HCT116 (cell line): ENCODE measurements at regions not wholly inside any gene's neighbourhood (a gene's known extent, or its start where the extent isn't known, plus 50 kb on each side); places are given as distances from the start of the nearest gene placed in this dataset.

Experiments
- ATAC-seq: fragments of 200-7000 bp; cut with Tn5 transposase; 2 replicates; pipeline ENCODE4 v1.9.1; 2020; ENCODE audit warnings: mild to moderate bottlenecking, moderate library complexity
- BruUV-seq: library from RNA; stranded (reverse); fragments of 400-500 nt; replicated peaks from 2 replicates; lab custom pipeline; 2021; lab: Mats Ljungman, UMichigan
- CTCF ChIA-PET: fragments of 300-600 bp; sonication (Branson Sonifier 250); formaldehyde crosslinking; loops from one replicate; lab custom pipeline; 2021; ENCODE audit warnings: antibody characterized with exemption; lab: Charles Lee
- POLR2A ChIA-PET: fragments of 300-600, 350-600 bp; sonication (Branson Sonifier 250); formaldehyde crosslinking; loops from one replicate; lab custom pipeline; 2021; ENCODE audit warnings: antibody characterized with exemption; lab: Charles Lee
- RAD21 ChIA-PET, 2 experiments: fragments of 300-600 bp; sonication (Branson Sonifier 250); formaldehyde crosslinking; loops; one replicate each; lab custom pipeline; 2023; ENCODE audit warnings: low total read pairs in 2 of 2; ENCODE audit not compliant: uncharacterized antibody in 2 of 2, unreplicated experiment in 2 of 2, low non-redundant PET in 1 of 2; lab: Charles Lee
- DNase-seq: peaks from one replicate; pipeline ENCODE4 v3.0.0-alpha.2; 2010; ENCODE audit warnings: low read depth, low spot score
- H2AFZ ChIP-seq: fragments of 200-600 bp; shearing (Covaris generic), sonication (generic); 2 replicates; pipeline ENCODE4 v1.6.1; 2017; ENCODE audit warnings: low read depth, mixed run types, mixed read lengths, antibody characterized with exemption, low read length; ENCODE audit not compliant: poor library complexity, severe bottlenecking
- H3K27ac ChIP-seq: 2 replicates; pipeline ENCODE4 v1.5.1; 2012; ENCODE audit warnings: low read depth, low read length
- H3K27me3 ChIP-seq: fragments of 200-600 bp; sonication (generic); 2 replicates; pipeline ENCODE4 v1.6.1; 2016; ENCODE audit warnings: mixed run types, low read length, mixed read lengths; ENCODE audit not compliant: insufficient read depth
- H3K36me3 ChIP-seq, 2 experiments: fragments of 200-500 bp in 1 of 2; fragments of 200-600 bp in 1 of 2; sonication (Bioruptor generic) in 1 of 2; sonication (generic) in 1 of 2; 2 replicates each; pipeline versions ENCODE4 v1.5.1 to v1.6.1; 2014 to 2016; ENCODE audit warnings: low read length in 2 of 2, inconsistent platforms in 1 of 2, mixed read lengths in 1 of 2, mixed run types in 1 of 2; ENCODE audit not compliant: insufficient read depth in 2 of 2, control insufficient read depth in 1 of 2
- H3K4me1 ChIP-seq, 2 experiments: fragments of 200-600 bp in 1 of 2; sonication (generic) in 1 of 2; 2 replicates each; pipeline versions ENCODE4 v1.5.1 to v1.6.1; 2012 to 2017; ENCODE audit warnings: low read length in 2 of 2, inconsistent platforms in 1 of 2, mild to moderate bottlenecking in 1 of 2, mixed read lengths in 1 of 2, mixed run types in 1 of 2, moderate library complexity in 1 of 2; ENCODE audit not compliant: insufficient read depth in 2 of 2, control insufficient read depth in 1 of 2
- H3K4me2 ChIP-seq: fragments of 200-600 bp; sonication (generic); 2 replicates; pipeline ENCODE4 v1.6.1; 2017; ENCODE audit warnings: mixed run types, low read length, mixed read lengths
- H3K4me3 ChIP-seq, 2 experiments: fragments of 200-600 bp in 1 of 2; sonication (generic) in 1 of 2; replicated peaks in 1 of 2; 2 replicates each; pipeline ENCODE4 v1.5.1; 2011 to 2016; ENCODE audit warnings: low read length in 2 of 2, control low read depth in 1 of 2, low read depth in 1 of 2, mild to moderate bottlenecking in 1 of 2, mixed read lengths in 1 of 2, mixed run types in 1 of 2
- H3K79me2 ChIP-seq: fragments of 200-600 bp; sonication (generic); 2 replicates; pipeline ENCODE4 v1.6.1; 2017; ENCODE audit warnings: mild to moderate bottlenecking, mixed run types, low read length, moderate library complexity, mixed read lengths; ENCODE audit not compliant: insufficient read depth
- H3K9ac ChIP-seq: fragments of 200-600 bp; sonication (generic); 2 replicates; pipeline ENCODE4 v1.6.1; 2016; ENCODE audit warnings: low read length, mixed read lengths
- H3K9me2 ChIP-seq: fragments of 200-600 bp; sonication (generic), shearing (Covaris generic); 2 replicates; pipeline ENCODE4 v1.6.1; 2017; ENCODE audit warnings: mixed run types, mild to moderate bottlenecking, moderate library complexity; ENCODE audit not compliant: insufficient read depth
- H3K9me3 ChIP-seq, 2 experiments: fragments of 200-500 bp in 1 of 2; fragments of 200-600 bp in 1 of 2; sonication (Bioruptor generic) in 1 of 2; sonication (generic) in 1 of 2; 2 replicates each; pipeline ENCODE4 v1.6.1; 2014 to 2017; ENCODE audit warnings: low read length in 2 of 2, mixed read lengths in 2 of 2, inconsistent platforms in 1 of 2, low read depth in 1 of 2, mild to moderate bottlenecking in 1 of 2, mixed run types in 1 of 2, moderate library complexity in 1 of 2; ENCODE audit not compliant: control insufficient read depth in 1 of 2, insufficient read depth in 1 of 2
- H4K20me1 ChIP-seq: fragments of 200-600 bp; sonication (generic), shearing (Covaris generic); 2 replicates; pipeline ENCODE4 v1.6.1; 2017; ENCODE audit warnings: mixed run types, mild to moderate bottlenecking, moderate library complexity; ENCODE audit not compliant: insufficient read depth
- ATF3 ChIP-seq: IDR thresholded peaks from 2 replicates; pipeline ENCODE4 v1.6.1; 2012
- CBX3 ChIP-seq: IDR thresholded peaks from 2 replicates; pipeline ENCODE4 v1.6.1; 2012; ENCODE audit warnings: low read depth
- CEBPB ChIP-seq: IDR thresholded peaks from 2 replicates; pipeline ENCODE4 v1.6.1; 2012; ENCODE audit warnings: low read depth
- CTCF ChIP-seq, 3 experiments: fragments of 200-600 bp in 1 of 3; sonication (generic) in 1 of 3; IDR thresholded peaks in 2 of 3; conservative IDR thresholded peaks in 1 of 3; 2 replicates each; pipeline ENCODE4 v1.5.1; 2012 to 2017; ENCODE audit warnings: low read depth in 2 of 3, low read length in 2 of 3, antibody characterized with exemption in 1 of 3, borderline replicate concordance in 1 of 3, control low read depth in 1 of 3, mild to moderate bottlenecking in 1 of 3, mixed read lengths in 1 of 3, mixed run types in 1 of 3, moderate library complexity in 1 of 3; ENCODE audit not compliant: insufficient read depth in 1 of 3
- EGR1 ChIP-seq: IDR thresholded peaks from 2 replicates; pipeline ENCODE4 v1.6.1; 2012; ENCODE audit warnings: low read depth
- ELF1 ChIP-seq: IDR thresholded peaks from 2 replicates; pipeline ENCODE4 v1.6.1; 2012; ENCODE audit warnings: low read depth, borderline replicate concordance
- EZH2 ChIP-seq: fragments of 200-600 bp; sonication (generic); IDR thresholded peaks from 2 replicates; pipeline ENCODE4 v1.6.1; 2017; ENCODE audit warnings: antibody characterized with exemption, mixed run types
- EZH2phosphoT487 ChIP-seq: fragments of 200-600 bp; IDR thresholded peaks from 2 replicates; pipeline ENCODE4 v1.6.1; 2018; ENCODE audit warnings: antibody characterized with exemption, borderline replicate concordance
- FOSL1 ChIP-seq: IDR thresholded peaks from 2 replicates; pipeline ENCODE4 v1.6.1; 2012; ENCODE audit warnings: low read depth
- JUND ChIP-seq: IDR thresholded peaks from 2 replicates; pipeline ENCODE4 v1.6.1; 2012
- MAX ChIP-seq: IDR thresholded peaks from 2 replicates; pipeline ENCODE4 v1.6.1; 2012
- POLR2A ChIP-seq: IDR thresholded peaks from 2 replicates; pipeline ENCODE4 v1.7.0; 2011; ENCODE audit warnings: borderline replicate concordance; ENCODE audit not compliant: insufficient read depth, insufficient read length; ENCODE audit errors: extremely low read depth
- RAD21 ChIP-seq: IDR thresholded peaks from 2 replicates; pipeline ENCODE4 v1.6.1; 2012; ENCODE audit warnings: low read depth, mild to moderate bottlenecking
- SIN3A ChIP-seq: IDR thresholded peaks from 2 replicates; pipeline ENCODE4 v1.6.1; 2012; ENCODE audit warnings: low read depth
- SRF ChIP-seq: IDR thresholded peaks from 2 replicates; pipeline ENCODE4 v1.6.1; 2012; ENCODE audit warnings: low read depth
- TCF7L2 ChIP-seq: IDR thresholded peaks from 2 replicates; pipeline ENCODE4 v1.7.0; 2011; ENCODE audit warnings: borderline replicate concordance, inconsistent platforms; ENCODE audit not compliant: insufficient read depth, insufficient read length; ENCODE audit errors: extremely low read depth
- YY1 ChIP-seq: IDR thresholded peaks from 2 replicates; pipeline ENCODE4 v1.6.1; 2011; ENCODE audit warnings: low read length, low read depth, moderate library complexity, mild to moderate bottlenecking; ENCODE audit not compliant: insufficient replicate concordance; ENCODE audit errors: extremely low read depth
- ZBTB33 ChIP-seq: IDR thresholded peaks from 2 replicates; pipeline ENCODE4 v1.6.1; 2011; ENCODE audit warnings: mild to moderate bottlenecking, low read length, moderate library complexity; ENCODE audit not compliant: insufficient replicate concordance; ENCODE audit errors: extremely low read depth
- intact Hi-C: fragments of 100-400 bp; cut with micrococcal nuclease; formaldehyde crosslinking; loops from 2 replicates; pipeline ENCODE4 v1.10.0; 2022
- TF ChIP-seq, protein P1 (sequence below): IDR thresholded peaks from 2 replicates; pipeline ENCODE4 v1.6.1; 2012; ENCODE audit warnings: low read depth

- Histone ChIP-seq H4K20me1 (no peaks in the 10 kb centered on the region), H3K9me3 (no peaks in the 10 kb centered on the region), H3K27ac (no peak overlapping the region), H3K4me3 (no peak overlapping the region), H2AFZ (no peak overlapping the region), H3K79me2 (no peaks in the 10 kb centered on the region), H3K4me1 (no peaks in the 10 kb centered on the region), H3K9ac (no peak overlapping the region), H3K36me3 (no peaks in the 10 kb centered on the region), H3K9me2 (no peaks in the 10 kb centered on the region), H3K4me2 (no peak overlapping the region), H3K27me3 (no peaks in the 10 kb centered on the region)
- intact Hi-C loops: no loop called here
- TF ChIP-seq SIN3A: no peak
- TF ChIP-seq, protein P1, sequence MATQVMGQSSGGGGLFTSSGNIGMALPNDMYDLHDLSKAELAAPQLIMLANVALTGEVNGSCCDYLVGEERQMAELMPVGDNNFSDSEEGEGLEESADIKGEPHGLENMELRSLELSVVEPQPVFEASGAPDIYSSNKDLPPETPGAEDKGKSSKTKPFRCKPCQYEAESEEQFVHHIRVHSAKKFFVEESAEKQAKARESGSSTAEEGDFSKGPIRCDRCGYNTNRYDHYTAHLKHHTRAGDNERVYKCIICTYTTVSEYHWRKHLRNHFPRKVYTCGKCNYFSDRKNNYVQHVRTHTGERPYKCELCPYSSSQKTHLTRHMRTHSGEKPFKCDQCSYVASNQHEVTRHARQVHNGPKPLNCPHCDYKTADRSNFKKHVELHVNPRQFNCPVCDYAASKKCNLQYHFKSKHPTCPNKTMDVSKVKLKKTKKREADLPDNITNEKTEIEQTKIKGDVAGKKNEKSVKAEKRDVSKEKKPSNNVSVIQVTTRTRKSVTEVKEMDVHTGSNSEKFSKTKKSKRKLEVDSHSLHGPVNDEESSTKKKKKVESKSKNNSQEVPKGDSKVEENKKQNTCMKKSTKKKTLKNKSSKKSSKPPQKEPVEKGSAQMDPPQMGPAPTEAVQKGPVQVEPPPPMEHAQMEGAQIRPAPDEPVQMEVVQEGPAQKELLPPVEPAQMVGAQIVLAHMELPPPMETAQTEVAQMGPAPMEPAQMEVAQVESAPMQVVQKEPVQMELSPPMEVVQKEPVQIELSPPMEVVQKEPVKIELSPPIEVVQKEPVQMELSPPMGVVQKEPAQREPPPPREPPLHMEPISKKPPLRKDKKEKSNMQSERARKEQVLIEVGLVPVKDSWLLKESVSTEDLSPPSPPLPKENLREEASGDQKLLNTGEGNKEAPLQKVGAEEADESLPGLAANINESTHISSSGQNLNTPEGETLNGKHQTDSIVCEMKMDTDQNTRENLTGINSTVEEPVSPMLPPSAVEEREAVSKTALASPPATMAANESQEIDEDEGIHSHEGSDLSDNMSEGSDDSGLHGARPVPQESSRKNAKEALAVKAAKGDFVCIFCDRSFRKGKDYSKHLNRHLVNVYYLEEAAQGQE: no peak
- no peak for TF ChIP-seq EGR1
- no peak for TF ChIP-seq EZH2
- no peak for TF ChIP-seq ELF1
- no peak for TF ChIP-seq JUND
- TF ChIP-seq FOSL1: no peak
- TF ChIP-seq ATF3: no peak
- TF ChIP-seq ZBTB33: no peak
- no peak for TF ChIP-seq EZH2phosphoT487
- no peak for TF ChIP-seq RAD21
- no peak for TF ChIP-seq CBX3
- TF ChIP-seq CEBPB: no peak
- no peak for TF ChIP-seq MAX
- no peak for TF ChIP-seq TCF7L2
- no peak for TF ChIP-seq POLR2A
- TF ChIP-seq YY1: no peak
- no peak for TF ChIP-seq CTCF (IDR thresholded peaks at IDR 0.05 in 2 of 3, conservative IDR thresholded peaks at IDR 0.05 in 1 of 3; ENCODE audit: borderline replicate concordance in 1 of 3, insufficient read depth in 1 of 3, low read depth in 2 of 3, low read length in 2 of 3)
- TF ChIP-seq SRF: no peak
- POLR2A ChIA-PET: no interaction called here
- DNase-seq: no peak
- no peak for ATAC-seq
- CTCF ChIA-PET: no interaction called here
- BruUV-seq: no TSS peak
- RAD21 ChIA-PET: no interaction called here
Measured at GRCh38 chr1:232267092-232267836, 362.7 kb downstream of the SIPA1L2 start.
